HEK293 (cell line): ENCODE measurements at regions not wholly inside any gene's neighbourhood (a gene's known extent, or its start where the extent isn't known, plus 50 kb on each side); places are given as distances from the start of the nearest gene placed in this dataset.
"Not testable (repeated sequence)": the region's sequence is repeated elsewhere in the genome, so short reads cannot be mapped to it uniquely, and the experiment has no call there.

Experiments
- GLIS2 ChIP-seq: fragments of 450-650 bp; formaldehyde crosslinking; IDR thresholded peaks from 2 replicates; pipeline ENCODE4 v1.5.1; 2016; ENCODE audit warnings: missing biosample characterization, missing genetic modification characterization
- KLF10 ChIP-seq: fragments of 450-650 bp; IDR thresholded peaks from 2 replicates; pipeline ENCODE4 v1.5.1; 2018; ENCODE audit warnings: missing biosample characterization, mild to moderate bottlenecking, missing genetic modification characterization
- KLF17 ChIP-seq: fragments of 450-650 bp; formaldehyde crosslinking; IDR thresholded peaks from 2 replicates; pipeline ENCODE4 v1.5.1; 2016; ENCODE audit warnings: missing biosample characterization, missing genetic modification characterization
- SP3 ChIP-seq: fragments of 450-650 bp; formaldehyde crosslinking; IDR thresholded peaks from 2 replicates; pipeline ENCODE4 v1.5.1; 2016; ENCODE audit warnings: missing biosample characterization, missing genetic modification characterization
- ZFP41 ChIP-seq: fragments of 450-650 bp; formaldehyde crosslinking; IDR thresholded peaks from 2 replicates; pipeline ENCODE4 v1.5.1; 2016; ENCODE audit warnings: missing biosample characterization, missing genetic modification characterization, borderline replicate concordance
- ZFP69B ChIP-seq: fragments of 450-650 bp; formaldehyde crosslinking; IDR thresholded peaks from 2 replicates; pipeline ENCODE4 v1.5.1; 2016; ENCODE audit warnings: missing biosample characterization, missing genetic modification characterization
- ZNF274 ChIP-seq, 2 experiments: fragments of 200-500 bp in 1 of 2; fragments of 450-650 bp in 1 of 2; sonication (Bioruptor generic) in 1 of 2; formaldehyde crosslinking in 1 of 2; IDR thresholded peaks; 2 replicates each; pipeline versions ENCODE4 v1.5.1 to v1.6.1; 2014 to 2016; ENCODE audit warnings: borderline replicate concordance in 1 of 2, inconsistent platforms in 1 of 2, low read length in 1 of 2, missing biosample characterization in 1 of 2, missing genetic modification characterization in 1 of 2
- ZNF398 ChIP-seq: fragments of 450-650 bp; formaldehyde crosslinking; IDR thresholded peaks from 2 replicates; pipeline ENCODE4 v1.5.1; 2017; ENCODE audit warnings: missing biosample characterization, missing genetic modification characterization
- ZNF549 ChIP-seq: fragments of 450-650 bp; IDR thresholded peaks from 2 replicates; pipeline ENCODE4 v1.5.1; 2018; ENCODE audit warnings: missing biosample characterization, missing genetic modification characterization, mild to moderate bottlenecking, inconsistent platforms, moderate library complexity
- ZNF639 ChIP-seq: fragments of 450-650 bp; formaldehyde crosslinking; IDR thresholded peaks from 2 replicates; pipeline ENCODE4 v1.5.1; 2016; ENCODE audit warnings: missing biosample characterization, missing genetic modification characterization

GRCh38 chr4:132813061-132813460, 336.0 kb upstream of the PCDH10 start:
- TF ChIP-seq ZNF639 (tag by site-specific recombination); ZNF398 (tag by site-specific recombination); ZFP41 (tag by site-specific recombination); KLF17; KLF10; ZNF274 (IDR thresholded peaks at IDR 0.05; ENCODE audit: low read length); ZNF274 (tag by site-specific recombination; IDR thresholded peaks at IDR 0.05; ENCODE audit: borderline replicate concordance); ZNF549 (tag by site-specific recombination); ZFP69B (tag by site-specific recombination); GLIS2 (tag by site-specific recombination); SP3: not testable (repeated sequence)
